Parathyroid adenoma (tissue), 2 donors: ENCODE measurements at regions not wholly inside any gene's neighbourhood (a gene's known extent, or its start where the extent isn't known, plus 50 kb on each side); places are given as distances from the start of the nearest gene placed in this dataset.

ENCODE experiments used
- H2AFZ ChIP-seq: fragments of 300-600 bp; sonication (generic); one replicate; pipeline ENCODE4 v1.7.0; 2017; ENCODE audit warnings: antibody characterized with exemption, mild to moderate bottlenecking
- H3K27ac ChIP-seq: fragments of 300-600 bp; sonication (generic); one replicate; pipeline ENCODE4 v1.7.0; 2017
- H3K27me3 ChIP-seq: fragments of 300-600 bp; sonication (generic); one replicate; pipeline ENCODE4 v1.7.0; 2017; ENCODE audit warnings: low read length; ENCODE audit not compliant: control insufficient read depth, insufficient read depth
- H3K36me3 ChIP-seq: fragments of 300-600 bp; sonication (generic); one replicate; pipeline ENCODE4 v1.7.0; 2017; ENCODE audit warnings: low read length; ENCODE audit not compliant: control insufficient read depth, insufficient read depth
- H3K4me1 ChIP-seq: fragments of 300-600 bp; sonication (generic); one replicate; pipeline ENCODE4 v1.7.0; 2017; ENCODE audit warnings: control low read depth
- H3K4me2 ChIP-seq: fragments of 300-600 bp; sonication (generic); one replicate; pipeline ENCODE4 v1.7.0; 2017; ENCODE audit warnings: low read length
- H3K4me3 ChIP-seq: fragments of 300-600 bp; sonication (generic); one replicate; pipeline ENCODE4 v1.7.0; 2017; ENCODE audit warnings: low read depth, low read length
- H3K79me2 ChIP-seq: fragments of 300-600 bp; sonication (generic); one replicate; pipeline ENCODE4 v1.7.0; 2017; ENCODE audit warnings: control low read depth
- H3K9ac ChIP-seq: fragments of 300-600 bp; sonication (generic); one replicate; pipeline ENCODE4 v1.7.0; 2017; ENCODE audit warnings: mild to moderate bottlenecking
- H3K9me3 ChIP-seq: fragments of 300-600 bp; sonication (generic); one replicate; pipeline ENCODE4 v1.7.0; 2017; ENCODE audit warnings: low read length; ENCODE audit not compliant: control insufficient read depth
- TF ChIP-seq, protein P1 (sequence below): fragments of 300-600 bp; sonication (generic); IDR thresholded peaks from one replicate; pipeline ENCODE4 v1.7.0; 2017; ENCODE audit warnings: antibody characterized with exemption, mild to moderate bottlenecking
- donor health status: primary hyperparathyroidism.

DNA sequence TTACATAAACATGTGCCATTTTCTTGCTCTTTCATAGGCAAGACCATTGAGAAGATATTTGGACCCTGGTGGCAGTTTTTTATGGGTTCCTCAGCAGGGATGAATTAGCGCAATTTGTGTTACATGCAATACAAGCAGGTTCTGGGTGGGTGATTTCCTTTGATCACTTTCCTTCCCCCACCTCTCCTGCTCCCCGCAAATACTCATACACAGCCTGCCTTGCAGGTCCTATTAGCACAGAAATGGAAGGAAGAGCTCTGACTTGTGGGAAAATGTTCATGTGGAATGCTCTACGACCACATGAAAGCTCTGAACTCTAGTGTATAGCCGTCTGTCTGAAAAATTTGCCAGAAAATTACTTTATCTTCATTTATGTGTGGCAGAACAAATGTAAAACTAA is 361.0 kb upstream of the FAT1 start:
- Histone ChIP-seq H3K27ac (no peak overlapping the region), H2AFZ (no peak overlapping the region), H3K9ac (no peak overlapping the region), H3K4me1 (no peaks in the 10 kb centered on the region), H3K9me3 (no peaks in the 10 kb centered on the region), H3K36me3 (no peaks in the 10 kb centered on the region), H3K79me2 (no peaks in the 10 kb centered on the region), H3K4me2 (no peak overlapping the region), H3K4me3 (no peak overlapping the region), H3K27me3 (no peaks in the 10 kb centered on the region)
- TF ChIP-seq, protein P1, sequence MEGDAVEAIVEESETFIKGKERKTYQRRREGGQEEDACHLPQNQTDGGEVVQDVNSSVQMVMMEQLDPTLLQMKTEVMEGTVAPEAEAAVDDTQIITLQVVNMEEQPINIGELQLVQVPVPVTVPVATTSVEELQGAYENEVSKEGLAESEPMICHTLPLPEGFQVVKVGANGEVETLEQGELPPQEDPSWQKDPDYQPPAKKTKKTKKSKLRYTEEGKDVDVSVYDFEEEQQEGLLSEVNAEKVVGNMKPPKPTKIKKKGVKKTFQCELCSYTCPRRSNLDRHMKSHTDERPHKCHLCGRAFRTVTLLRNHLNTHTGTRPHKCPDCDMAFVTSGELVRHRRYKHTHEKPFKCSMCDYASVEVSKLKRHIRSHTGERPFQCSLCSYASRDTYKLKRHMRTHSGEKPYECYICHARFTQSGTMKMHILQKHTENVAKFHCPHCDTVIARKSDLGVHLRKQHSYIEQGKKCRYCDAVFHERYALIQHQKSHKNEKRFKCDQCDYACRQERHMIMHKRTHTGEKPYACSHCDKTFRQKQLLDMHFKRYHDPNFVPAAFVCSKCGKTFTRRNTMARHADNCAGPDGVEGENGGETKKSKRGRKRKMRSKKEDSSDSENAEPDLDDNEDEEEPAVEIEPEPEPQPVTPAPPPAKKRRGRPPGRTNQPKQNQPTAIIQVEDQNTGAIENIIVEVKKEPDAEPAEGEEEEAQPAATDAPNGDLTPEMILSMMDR, result no peak

DNA sequence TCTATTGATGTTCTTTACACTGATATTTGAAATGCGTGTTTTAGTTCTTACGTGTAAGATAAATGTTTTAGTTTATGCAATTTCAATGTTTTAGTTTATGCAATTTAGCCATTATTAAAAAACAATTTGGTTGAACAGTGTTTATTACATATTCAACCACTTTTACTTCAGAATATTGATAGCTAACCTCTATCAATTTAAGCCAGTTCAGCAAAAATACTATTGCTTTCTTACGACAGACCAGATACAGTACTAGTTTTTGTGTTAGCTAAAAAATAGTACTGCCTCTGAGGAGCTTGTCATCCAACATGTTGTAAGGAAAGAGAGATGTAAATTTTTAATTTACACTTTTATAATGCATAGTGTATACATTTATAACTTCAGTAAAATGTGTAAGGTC is 361.7 kb upstream of the FAT1 start:
- H3K9me3 ChIP-seq, result no peaks in the 10 kb centered on the region
- no peaks in the 10 kb centered on the region for H3K36me3 ChIP-seq
- no peak overlapping the region for H3K27ac ChIP-seq
- no peaks in the 10 kb centered on the region for H3K4me1 ChIP-seq
- H3K4me2 ChIP-seq, result no peak overlapping the region
- no peak overlapping the region for H3K9ac ChIP-seq
- TF ChIP-seq, protein P1, result no peak
- H2AFZ ChIP-seq, result no peak overlapping the region
- no peaks in the 10 kb centered on the region for H3K27me3 ChIP-seq
- no peak overlapping the region for H3K4me3 ChIP-seq
- H3K79me2 ChIP-seq, result no peaks in the 10 kb centered on the region

DNA sequence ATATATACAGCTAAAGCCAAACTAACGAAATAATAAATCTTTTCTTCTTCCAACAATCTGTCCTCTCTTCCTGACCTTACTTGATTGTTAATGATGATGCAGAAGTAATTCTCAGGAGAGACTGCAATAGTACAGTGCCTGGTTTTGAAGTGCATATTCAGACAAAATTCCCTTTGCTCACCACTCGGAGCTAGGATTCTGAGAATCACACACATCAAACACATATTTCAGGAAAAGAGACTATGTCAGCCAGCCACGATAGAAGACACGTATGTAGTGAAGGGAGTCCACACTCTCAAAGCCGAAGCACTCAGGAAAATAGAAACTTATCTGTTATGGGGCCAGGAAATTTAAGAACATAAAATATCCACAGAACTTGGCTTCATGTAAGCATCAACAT is 362.5 kb upstream of the FAT1 start:
- Histone ChIP-seq H3K27ac (no peak overlapping the region), H3K9ac (no peak overlapping the region), H3K9me3 (no peaks in the 10 kb centered on the region), H3K79me2 (no peaks in the 10 kb centered on the region), H3K27me3 (no peaks in the 10 kb centered on the region), H2AFZ (no peak overlapping the region), H3K4me1 (no peaks in the 10 kb centered on the region), H3K36me3 (no peaks in the 10 kb centered on the region), H3K4me3 (no peak overlapping the region), H3K4me2 (no peak overlapping the region)
- TF ChIP-seq, protein P1, result no peak

DNA sequence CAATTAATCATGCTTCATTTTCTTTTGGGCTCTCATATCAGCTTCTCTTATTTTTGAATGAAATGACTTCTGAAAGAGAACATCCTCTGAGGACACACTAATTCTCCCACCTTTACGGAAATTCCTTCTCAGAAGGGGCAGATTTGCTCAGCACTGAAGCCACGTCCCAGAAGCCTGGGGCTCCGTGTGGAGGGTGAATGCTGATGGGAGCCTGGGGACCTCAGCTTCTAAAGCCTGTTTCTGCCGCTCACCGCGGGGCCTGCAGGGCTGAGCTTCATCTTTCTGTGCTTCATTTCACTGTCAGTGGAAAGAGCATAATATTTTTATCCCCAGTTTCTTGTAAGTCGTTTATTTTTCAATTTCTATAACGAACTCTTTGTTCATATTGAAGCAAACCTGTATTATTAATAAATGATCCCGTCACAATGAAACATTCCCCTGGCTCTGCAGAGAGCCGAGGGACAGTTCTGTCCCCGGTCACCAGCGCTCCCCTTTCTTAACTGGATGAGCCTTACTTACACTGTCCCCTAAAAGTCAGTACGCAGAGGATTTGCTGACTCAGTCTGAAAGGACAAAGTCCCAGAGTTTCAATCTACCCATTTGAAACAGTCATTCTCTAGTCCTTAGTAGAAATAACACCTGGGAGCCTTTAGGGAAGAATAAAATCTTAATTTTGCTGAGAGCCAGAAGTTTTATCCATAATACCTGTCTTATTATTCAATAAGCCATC is 364.6 kb upstream of the FAT1 start:
- H3K4me3 ChIP-seq, result no peak overlapping the region

More for the DNA sequence above, 364.6 kb upstream of the FAT1 start:
- Histone ChIP-seq H3K79me2 (no peaks in the 10 kb centered on the region), H2AFZ (no peak overlapping the region), H3K36me3 (no peaks in the 10 kb centered on the region), H3K9me3 (no peaks in the 10 kb centered on the region), H3K27ac (no peak overlapping the region), H3K4me1 (no peaks in the 10 kb centered on the region), H3K9ac (no peak overlapping the region), H3K27me3 (no peaks in the 10 kb centered on the region), H3K4me2 (no peak overlapping the region)
- TF ChIP-seq, protein P1, result no peak
